SIG-M5 treated with dmso at 0.1 percent for 504 hours (cell line): ENCODE measurements at regions not wholly inside any gene's neighbourhood (a gene's known extent, or its start where the extent isn't known, plus 50 kb on each side); places are given as distances from the start of the nearest gene placed in this dataset.

Experiments
- DNase-seq: peaks from one replicate; lab custom pipeline; 2025; ENCODE audit not compliant: unreplicated experiment; lab: John Stamatoyannopoulos, UW

GRCh38 chr2:163370169-163370886, 365.5 kb downstream of the FIGN start:
- no peak for DNase-seq

- DNase-seq, result peak; percentile 30
These were observed 366.7 kb downstream of the FIGN start for GRCh38 chr2:163369111-163369510.

GRCh38 chr2:163368655-163369054, 367.2 kb downstream of the FIGN start:
- no peak for DNase-seq

GRCh38 chr2:163367825-163368582, 367.8 kb downstream of the FIGN start:
- no peak for DNase-seq

GRCh38 chr2:163364736-163365135, 371.1 kb downstream of the FIGN start:
- peak; percentile 23 for DNase-seq

GRCh38 chr2:163353551-163353950, 382.3 kb downstream of the FIGN start:
- DNase-seq, result no peak

- no peak for DNase-seq
These were observed 383.8 kb downstream of the FIGN start for GRCh38 chr2:163351966-163352365.

GRCh38 chr2:163351143-163351542, 384.7 kb downstream of the FIGN start:
- no peak for DNase-seq

GRCh38 chr2:163348857-163349380, 386.9 kb downstream of the FIGN start:
- peak; percentile 97 for DNase-seq

- DNase-seq, result peak; percentile 75
These were observed 387.6 kb downstream of the FIGN start for GRCh38 chr2:163347982-163348856.

- peak; percentile 79 for DNase-seq
These were observed 389.8 kb downstream of the FIGN start for GRCh38 chr2:163345795-163346573.

GRCh38 chr2:163343316-163343715, 392.5 kb downstream of the FIGN start:
- no peak for DNase-seq

GRCh38 chr2:163341426-163341825, 394.4 kb downstream of the FIGN start:
- no peak for DNase-seq

GRCh38 chr2:163338270-163338669, 397.5 kb downstream of the FIGN start:
- no peak for DNase-seq

- DNase-seq, result no peak
These were observed 411.1 kb downstream of the FIGN start for GRCh38 chr2:163324677-163325076.

- peak; percentile 23 for DNase-seq
These were observed 416.8 kb downstream of the FIGN start for GRCh38 chr2:163319006-163319405.

GRCh38 chr2:163314712-163315111, 421.1 kb downstream of the FIGN start:
- no peak for DNase-seq

- no peak for DNase-seq
These were observed 423.1 kb downstream of the FIGN start for GRCh38 chr2:163312713-163313112.

GRCh38 chr2:163306647-163307046, 429.2 kb downstream of the FIGN start:
- DNase-seq, result no peak

- DNase-seq, result no peak
These were observed 433.7 kb downstream of the FIGN start for GRCh38 chr2:163302141-163302540.
